Choroid plexus epithelial cell (primary cell): ENCODE measurements at regions not wholly inside any gene's neighbourhood (a gene's known extent, or its start where the extent isn't known, plus 50 kb on each side); places are given as distances from the start of the nearest gene placed in this dataset.
"Not testable (repeated sequence)": the region's sequence is repeated elsewhere in the genome, so short reads cannot be mapped to it uniquely, and the experiment has no call there.

Experiments used
- DNase-seq: peaks from one replicate; pipeline ENCODE4 v3.0.0-alpha.2; 2010; ENCODE audit warnings: low read depth
- H3K4me3 ChIP-seq: 2 replicates; pipeline ENCODE4 v1.5.1; 2011; ENCODE audit warnings: low read depth, mild to moderate bottlenecking, control low read depth, low read length, moderate library complexity
- CTCF ChIP-seq: conservative IDR thresholded peaks from 2 replicates; pipeline ENCODE4 v1.5.1; 2011; ENCODE audit warnings: low read depth, mild to moderate bottlenecking, control low read depth, inconsistent platforms, low read length, moderate library complexity

- peak; percentile 57 for DNase-seq
- H3K4me3 ChIP-seq: no peak overlapping the region
- no peak for TF ChIP-seq CTCF
These were observed 857.6 kb upstream of the SLC35B3 start for GRCh38 chr6:9292975-9293374.

- not testable (repeated sequence) for H3K4me3 ChIP-seq, DNase-seq
These were observed 855.0 kb upstream of the SLC35B3 start for GRCh38 chr6:9290342-9290741.

GRCh38 chr6:9272671-9273070 is 837.3 kb upstream of the SLC35B3 start:
- no peak overlapping the region for H3K4me3 ChIP-seq
- no peak for DNase-seq
- no peak for TF ChIP-seq CTCF

- DNase-seq: no peak
These were observed 831.4 kb upstream of the SLC35B3 start for GRCh38 chr6:9266741-9267140.

GRCh38 chr6:9257215-9257614 is 821.9 kb upstream of the SLC35B3 start:
- no peak for DNase-seq
- TF ChIP-seq CTCF: no peak
- H3K4me3 ChIP-seq: no peak overlapping the region

More at GRCh38 chr6:9266741-9267140, 831.4 kb upstream of the SLC35B3 start:
- TF ChIP-seq CTCF: no peak
- no peak overlapping the region for H3K4me3 ChIP-seq

- H3K4me3 ChIP-seq: no peak overlapping the region
- no peak for TF ChIP-seq CTCF
- DNase-seq: no peak
These were observed 818.9 kb upstream of the SLC35B3 start for GRCh38 chr6:9254251-9254650.

- H3K4me3 ChIP-seq: no peak overlapping the region
- DNase-seq: no peak
- TF ChIP-seq CTCF: no peak
These were observed 817.5 kb upstream of the SLC35B3 start for GRCh38 chr6:9252799-9253198.

- DNase-seq: peak; percentile 67
- H3K4me3 ChIP-seq: no peak overlapping the region
- TF ChIP-seq CTCF: peak; percentile 87
These were observed 815.5 kb upstream of the SLC35B3 start for GRCh38 chr6:9250852-9251251.
